Mesendoderm (in vitro differentiated cells): ENCODE measurements at regions not wholly inside any gene's neighbourhood (a gene's known extent, or its start where the extent isn't known, plus 50 kb on each side); places are given as distances from the start of the nearest gene placed in this dataset.
"Not testable (repeated sequence)": the region's sequence is repeated elsewhere in the genome, so short reads cannot be mapped to it uniquely, and the experiment has no call there.

Experiments used
- DNase-seq: peaks from one replicate; pipeline ENCODE4 v3.0.0; 2013
- H2AK5ac ChIP-seq: 2 replicates; pipeline ENCODE4 v1.6.1; 2013; ENCODE audit warnings: low read length, inconsistent platforms
- H2BK120ac ChIP-seq: 2 replicates; pipeline ENCODE4 v1.6.1; 2013; ENCODE audit warnings: low read depth, mild to moderate bottlenecking, low read length, moderate library complexity, mixed read lengths
- H2BK15ac ChIP-seq: replicated peaks from 2 replicates; pipeline ENCODE4 v1.6.1; 2013; ENCODE audit warnings: low read depth, mild to moderate bottlenecking, moderate library complexity
- H2BK5ac ChIP-seq: 2 replicates; pipeline ENCODE4 v1.6.1; 2013; ENCODE audit warnings: low read length, inconsistent platforms
- H3K18ac ChIP-seq: 2 replicates; pipeline ENCODE4 v1.6.1; 2013; ENCODE audit warnings: mild to moderate bottlenecking, low read length, mixed read lengths
- H3K23ac ChIP-seq: one replicate; pipeline ENCODE4 v1.6.1; 2013; ENCODE audit warnings: low read length
- H3K27ac ChIP-seq: 2 replicates; pipeline ENCODE4 v1.5.1; 2013; ENCODE audit warnings: low read depth, mild to moderate bottlenecking, inconsistent platforms, low read length, moderate library complexity
- H3K27me3 ChIP-seq: 2 replicates; pipeline ENCODE4 v1.6.1; 2013; ENCODE audit warnings: low read length, control low read depth, mild to moderate bottlenecking, inconsistent platforms; ENCODE audit not compliant: insufficient read depth, poor library complexity
- H3K36me3 ChIP-seq: 2 replicates; pipeline ENCODE4 v1.6.1; 2013; ENCODE audit warnings: low read length, inconsistent platforms; ENCODE audit not compliant: control insufficient read depth, insufficient read depth
- H3K4ac ChIP-seq: one replicate; pipeline ENCODE4 v1.6.1; 2013; ENCODE audit warnings: low read depth, mild to moderate bottlenecking, low read length, moderate library complexity
- H3K4me1 ChIP-seq: 2 replicates; pipeline ENCODE4 v1.6.1; 2013; ENCODE audit warnings: low read depth, low read length, inconsistent platforms; ENCODE audit not compliant: control insufficient read depth
- H3K4me2 ChIP-seq: 2 replicates; pipeline ENCODE4 v1.6.1; 2013; ENCODE audit warnings: low read length
- H3K4me3 ChIP-seq: 2 replicates; pipeline ENCODE4 v1.5.1; 2013; ENCODE audit warnings: mild to moderate bottlenecking, low read length
- H3K56ac ChIP-seq: one replicate; pipeline ENCODE4 v1.6.1; 2013; ENCODE audit warnings: low read length
- H3K79me1 ChIP-seq: 2 replicates; pipeline ENCODE4 v1.6.1; 2013; ENCODE audit warnings: low read length, inconsistent platforms
- H3K79me2 ChIP-seq: 2 replicates; pipeline ENCODE4 v1.6.1; 2013; ENCODE audit warnings: mild to moderate bottlenecking, low read length; ENCODE audit not compliant: control insufficient read depth, insufficient read depth
- H3K9ac ChIP-seq: 2 replicates; pipeline ENCODE4 v1.6.1; 2013; ENCODE audit warnings: low read length, inconsistent platforms
- H4K5ac ChIP-seq: one replicate; pipeline ENCODE4 v1.6.1; 2013; ENCODE audit warnings: low read length
- H4K8ac ChIP-seq: one replicate; pipeline ENCODE4 v1.6.1; 2013; ENCODE audit warnings: low read depth, mild to moderate bottlenecking, control low read depth, low read length, moderate library complexity
- WGBS: extraction: QIAGEN DNeasy Blood & Tissue Kit; methylation state at CpG from one replicate; pipeline ENCODE4 v1.1.7; 2013; ENCODE audit warnings: low lambda C conversion rate, missing lambda C conversion rate; ENCODE audit not compliant: insufficient coverage; ENCODE audit errors: extremely low coverage; 5-methylcytosine and 5-hydroxymethylcytosine counted together

DNA sequence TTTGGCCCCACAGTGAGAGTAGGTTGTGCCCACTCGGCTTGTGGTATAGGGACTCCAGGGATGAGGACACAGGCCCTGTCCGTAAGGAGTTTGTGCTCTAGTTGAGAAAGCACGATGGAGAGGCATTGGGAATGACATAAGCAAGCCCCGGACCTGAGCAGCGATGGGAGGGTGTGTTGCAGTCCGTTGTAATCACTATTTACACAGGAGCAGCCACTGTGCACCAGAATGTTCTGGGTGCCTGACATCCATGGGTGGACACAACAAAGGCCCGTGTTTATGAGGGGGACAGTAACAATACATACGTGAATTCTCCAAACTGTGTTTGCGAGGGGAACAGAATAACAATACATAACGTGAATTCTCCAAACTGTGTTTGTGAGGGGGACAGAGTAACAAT, 86.8 kb downstream of the NPIPB11 start:
- Histone ChIP-seq H3K4ac (no peak overlapping the region), H2BK120ac (no peak overlapping the region), H3K27me3 (no peaks in the 10 kb centered on the region), H3K4me2 (no peak overlapping the region), H3K4me3 (no peak overlapping the region), H3K9ac (no peak overlapping the region), H3K27ac (no peak overlapping the region), H3K79me2 (no peaks in the 10 kb centered on the region), H3K36me3 (no peaks in the 10 kb centered on the region), H3K23ac (no peak overlapping the region), H3K79me1 (no peaks in the 10 kb centered on the region), H3K56ac (no peak overlapping the region), H2BK5ac (no peak overlapping the region), H3K4me1 (no peaks in the 10 kb centered on the region), H4K5ac (no peak overlapping the region), H3K18ac (no peak overlapping the region), H2BK15ac (no peak overlapping the region), H2AK5ac (no peak overlapping the region), H4K8ac (no peak overlapping the region)
- no CpG with 5 or more reads among the region's 10 CpGs for WGBS
- DNase-seq = no peak

- not testable (repeated sequence) for H3K79me2 ChIP-seq, H4K5ac ChIP-seq, H2BK120ac ChIP-seq, DNase-seq, H3K79me1 ChIP-seq, H2AK5ac ChIP-seq, H3K4me1 ChIP-seq, H2BK15ac ChIP-seq, H3K4me2 ChIP-seq, H3K4ac ChIP-seq, H3K18ac ChIP-seq, H3K9ac ChIP-seq, H2BK5ac ChIP-seq, H3K23ac ChIP-seq, H3K27ac ChIP-seq, H3K56ac ChIP-seq, H3K36me3 ChIP-seq, H3K4me3 ChIP-seq, H4K8ac ChIP-seq, H3K27me3 ChIP-seq
- WGBS = no CpG with 5 or more reads among the region's 10 CpGs
Observed at GRCh38 chr16:29318561-29318968, 87.9 kb downstream of the NPIPB11 start.

DNA sequence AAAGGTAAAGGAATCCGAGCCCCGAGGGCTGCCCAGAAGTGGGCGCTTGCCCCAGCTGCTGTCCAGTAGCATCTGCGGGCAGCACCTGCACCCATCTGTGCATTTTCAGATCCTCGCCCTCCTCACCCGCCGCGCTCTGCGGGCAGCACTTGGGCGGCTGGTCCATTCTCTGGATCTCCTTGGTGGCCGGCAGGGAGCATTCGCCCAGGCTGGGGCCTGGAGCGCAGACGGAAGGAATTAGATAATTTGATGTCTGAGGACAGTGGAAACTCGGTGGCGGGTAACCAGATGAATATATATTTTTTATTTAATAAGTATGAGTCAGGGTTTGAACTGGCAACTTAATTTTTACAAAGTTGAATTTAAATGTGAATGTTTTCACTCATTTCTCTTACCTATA, 88.5 kb downstream of the NPIPB11 start:
- no peaks in the 10 kb centered on the region for H3K36me3 ChIP-seq
- no peak overlapping the region for H4K8ac ChIP-seq
- no peak overlapping the region for H2BK15ac ChIP-seq
- no peak overlapping the region for H3K9ac ChIP-seq
- no peak overlapping the region for H3K23ac ChIP-seq
- H3K79me2 ChIP-seq = no peaks in the 10 kb centered on the region
- no peak overlapping the region for H4K5ac ChIP-seq
- H3K4me2 ChIP-seq = no peak overlapping the region
- no peaks in the 10 kb centered on the region for H3K4me1 ChIP-seq
- no peak for DNase-seq
- H3K27ac ChIP-seq = no peak overlapping the region
- H3K4me3 ChIP-seq = no peak overlapping the region
- H3K18ac ChIP-seq = no peak overlapping the region
- H2AK5ac ChIP-seq = no peak overlapping the region
- H3K56ac ChIP-seq = no peak overlapping the region
- H3K27me3 ChIP-seq = no peaks in the 10 kb centered on the region
- H2BK120ac ChIP-seq = no peak overlapping the region
- no peak overlapping the region for H2BK5ac ChIP-seq
- H3K79me1 ChIP-seq = no peaks in the 10 kb centered on the region
- no CpG with 5 or more reads among the region's 16 CpGs for WGBS
- no peak overlapping the region for H3K4ac ChIP-seq

DNA sequence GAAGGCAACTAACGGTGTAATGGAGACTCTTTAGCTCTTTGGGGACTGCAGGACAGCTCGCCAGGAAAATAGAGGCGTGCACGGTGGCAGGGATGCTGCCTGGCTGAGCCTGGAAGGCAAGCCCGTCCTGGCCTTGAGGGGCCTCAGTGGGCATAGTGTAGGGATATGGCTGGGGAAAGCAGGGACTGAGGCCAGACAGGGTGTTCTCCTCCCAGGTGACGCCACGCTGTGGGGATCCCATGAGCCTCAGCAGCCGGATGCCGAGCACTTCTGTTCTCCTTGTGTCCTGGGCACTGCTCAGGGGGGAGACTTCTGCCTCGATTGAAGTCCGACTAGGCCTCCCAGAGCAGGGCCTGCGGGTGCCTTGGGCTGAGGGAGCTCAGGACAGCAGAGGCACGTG, 89.2 kb downstream of the NPIPB11 start:
- Histone ChIP-seq H3K79me2 (no peaks in the 10 kb centered on the region), H3K36me3 (no peaks in the 10 kb centered on the region), H4K5ac (no peak overlapping the region), H3K79me1 (no peaks in the 10 kb centered on the region), H3K9ac (no peak overlapping the region), H4K8ac (no peak overlapping the region), H3K27ac (no peak overlapping the region), H2AK5ac (no peak overlapping the region), H3K18ac (no peak overlapping the region), H2BK5ac (no peak overlapping the region), H2BK15ac (no peak overlapping the region), H3K4me1 (no peaks in the 10 kb centered on the region), H3K4me2 (no peak overlapping the region), H3K56ac (no peak overlapping the region), H3K23ac (no peak overlapping the region), H3K4me3 (no peak overlapping the region), H3K27me3 (no peaks in the 10 kb centered on the region), H3K4ac (no peak overlapping the region), H2BK120ac (no peak overlapping the region)
- WGBS = no CpG with 5 or more reads among the region's 13 CpGs
- DNase-seq = no peak

DNA sequence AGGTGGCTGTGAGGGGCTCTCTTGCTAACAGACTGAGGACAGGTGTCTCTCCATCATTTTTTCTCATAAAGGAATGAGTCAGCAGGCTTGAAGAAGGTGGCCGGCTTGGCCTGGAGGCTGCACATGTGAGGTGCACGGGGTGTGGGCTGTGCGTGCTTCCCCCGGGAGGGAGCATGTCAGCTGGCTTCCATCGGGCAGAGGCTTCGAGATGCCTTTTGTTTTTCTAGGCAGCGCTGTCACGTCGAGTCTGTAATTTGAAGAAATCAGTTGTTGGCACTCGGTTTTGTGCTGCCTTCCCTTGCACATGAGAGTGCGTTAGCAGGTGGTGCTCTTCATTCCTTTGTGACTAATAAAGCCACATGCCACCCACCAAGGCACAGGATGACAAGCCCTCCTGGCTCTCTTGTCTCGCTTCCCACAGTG, 89.7 kb downstream of the NPIPB11 start:
- H3K18ac ChIP-seq = no peak overlapping the region
- no peak overlapping the region for H3K27ac ChIP-seq
- no peak for DNase-seq
- no peak overlapping the region for H3K4ac ChIP-seq
- no peak overlapping the region for H3K4me2 ChIP-seq
- H4K5ac ChIP-seq = no peak overlapping the region
- H2BK15ac ChIP-seq = no peak overlapping the region
- H3K27me3 ChIP-seq = no peaks in the 10 kb centered on the region
- H3K9ac ChIP-seq = no peak overlapping the region
- no peaks in the 10 kb centered on the region for H3K79me1 ChIP-seq
- H2AK5ac ChIP-seq = no peak overlapping the region
- H3K4me3 ChIP-seq = no peak overlapping the region
- WGBS = no CpG with 5 or more reads among the region's 12 CpGs
- H2BK5ac ChIP-seq = no peak overlapping the region
- H3K79me2 ChIP-seq = no peaks in the 10 kb centered on the region
- H3K56ac ChIP-seq = no peak overlapping the region
- no peaks in the 10 kb centered on the region for H3K4me1 ChIP-seq
- no peak overlapping the region for H2BK120ac ChIP-seq
- no peak overlapping the region for H4K8ac ChIP-seq
- no peak overlapping the region for H3K23ac ChIP-seq
- no peaks in the 10 kb centered on the region for H3K36me3 ChIP-seq

DNA sequence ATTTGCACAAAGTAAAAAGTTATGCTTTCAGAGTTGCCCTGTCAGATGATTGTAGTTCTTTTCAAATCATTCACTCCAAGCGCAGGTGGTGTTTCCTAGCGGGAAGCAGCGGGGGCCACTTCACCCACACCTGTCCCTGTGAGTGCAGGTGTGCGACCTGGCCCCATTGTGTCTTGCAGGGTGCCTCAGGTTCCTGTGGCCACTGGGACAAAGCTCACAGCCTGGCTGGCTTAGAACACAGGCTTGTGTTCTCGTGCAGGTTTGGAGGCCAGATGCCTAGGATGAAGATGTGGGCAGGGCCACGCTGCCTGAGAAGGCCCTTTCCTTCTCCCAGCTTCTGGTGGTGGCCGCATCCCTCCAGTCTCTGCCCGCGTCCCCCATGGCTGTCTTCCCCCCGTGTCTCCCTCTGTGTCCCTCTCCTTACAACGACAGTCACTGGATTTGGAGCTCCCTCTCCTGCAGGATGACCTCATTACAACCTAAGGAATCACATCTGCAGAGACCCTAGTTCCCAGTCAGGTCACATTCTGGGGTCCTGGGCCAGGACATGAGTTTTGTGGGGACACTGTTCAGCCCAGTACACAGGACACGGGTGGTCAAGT, 90.5 kb downstream of the NPIPB11 start:
- H4K5ac ChIP-seq = no peak overlapping the region
- no peak overlapping the region for H2BK15ac ChIP-seq
- H3K4me2 ChIP-seq = no peak overlapping the region
- no peak overlapping the region for H3K56ac ChIP-seq
- no peak overlapping the region for H3K18ac ChIP-seq
- H3K36me3 ChIP-seq = no peaks in the 10 kb centered on the region
- DNase-seq = peak; percentile 35
- H3K27ac ChIP-seq = no peak overlapping the region
- no peak overlapping the region for H4K8ac ChIP-seq
- no peak overlapping the region for H2AK5ac ChIP-seq
- no peak overlapping the region for H3K23ac ChIP-seq
- no peak overlapping the region for H2BK120ac ChIP-seq
- H2BK5ac ChIP-seq = no peak overlapping the region
- no peak overlapping the region for H3K4ac ChIP-seq
- no peaks in the 10 kb centered on the region for H3K4me1 ChIP-seq
- H3K4me3 ChIP-seq = no peak overlapping the region
- H3K27me3 ChIP-seq = no peaks in the 10 kb centered on the region
- no peaks in the 10 kb centered on the region for H3K79me2 ChIP-seq
- WGBS = no CpG with 5 or more reads among the region's 12 CpGs
- no peaks in the 10 kb centered on the region for H3K79me1 ChIP-seq
- no peak overlapping the region for H3K9ac ChIP-seq
